ENCODE measurements at regions not wholly inside any gene's neighbourhood (a gene's known extent, or its start where the extent isn't known, plus 50 kb on each side); places are given as distances from the start of the nearest gene placed in this dataset.
"Not testable (repeated sequence)": the region's sequence is repeated elsewhere in the genome, so short reads cannot be mapped to it uniquely, and the experiment has no call there.

- peak; percentile 7 for DNase-seq (ENCODE audit: low read depth)
Measured at GRCh38 chrX:26597981-26598380, 382.0 kb downstream of the MAGEB5 start.

- DNase-seq (ENCODE audit: low read depth): no peak
Measured at GRCh38 chrX:26590849-26591248, 374.9 kb downstream of the MAGEB5 start.

GRCh38 chrX:26586570-26586969, 370.6 kb downstream of the MAGEB5 start:
- peak; percentile 13 for DNase-seq (ENCODE audit: low read depth)

GRCh38 chrX:26581091-26581490, 365.1 kb downstream of the MAGEB5 start:
- DNase-seq (ENCODE audit: low read depth): peak; percentile 1

GRCh38 chrX:26580021-26580420, 364.1 kb downstream of the MAGEB5 start:
- no peak for DNase-seq (ENCODE audit: low read depth)

GRCh38 chrX:26574234-26574633, 358.3 kb downstream of the MAGEB5 start:
- DNase-seq (ENCODE audit: low read depth): peak; percentile 2

- no peak for DNase-seq (ENCODE audit: low read depth)
Measured at GRCh38 chrX:26562156-26562555, 346.2 kb downstream of the MAGEB5 start.

- DNase-seq (ENCODE audit: low read depth): no peak
Measured at GRCh38 chrX:26559855-26560254, 343.9 kb downstream of the MAGEB5 start.

GRCh38 chrX:26558719-26559386, 342.9 kb downstream of the MAGEB5 start:
- DNase-seq (ENCODE audit: low read depth): no peak

GRCh38 chrX:26557691-26558321, 341.8 kb downstream of the MAGEB5 start:
- DNase-seq (ENCODE audit: low read depth): no peak

GRCh38 chrX:26525768-26526167, 309.8 kb downstream of the MAGEB5 start:
- DNase-seq (ENCODE audit: low read depth): not testable (repeated sequence)

- DNase-seq (ENCODE audit: low read depth): no peak
Measured at GRCh38 chrX:26522501-26522900, 306.5 kb downstream of the MAGEB5 start.

- DNase-seq (ENCODE audit: low read depth): no peak
Measured at GRCh38 chrX:26511589-26512363, 295.8 kb downstream of the MAGEB5 start.

GRCh38 chrX:26470941-26471340, 255.0 kb downstream of the MAGEB5 start:
- DNase-seq (ENCODE audit: low read depth): no peak

- no peak for DNase-seq (ENCODE audit: low read depth)
Measured at GRCh38 chrX:26466387-26466786, 250.4 kb downstream of the MAGEB5 start.

GRCh38 chrX:26445288-26445687, 229.3 kb downstream of the MAGEB5 start:
- no peak for DNase-seq (ENCODE audit: low read depth)

GRCh38 chrX:26444417-26444816, 228.4 kb downstream of the MAGEB5 start:
- DNase-seq (ENCODE audit: low read depth): not testable (repeated sequence)

GRCh38 chrX:26442340-26442739, 226.4 kb downstream of the MAGEB5 start:
- peak; percentile 27 for DNase-seq (ENCODE audit: low read depth)

- no peak for DNase-seq (ENCODE audit: low read depth)
Measured at GRCh38 chrX:26414534-26414933, 198.6 kb downstream of the MAGEB5 start.

GRCh38 chrX:26411045-26411444, 195.1 kb downstream of the MAGEB5 start:
- DNase-seq (ENCODE audit: low read depth): no peak

GRCh38 chrX:26409636-26410035, 193.7 kb downstream of the MAGEB5 start:
- no peak for DNase-seq (ENCODE audit: low read depth)

GRCh38 chrX:26387906-26388305, 171.9 kb downstream of the MAGEB5 start:
- peak; percentile 60 for DNase-seq (ENCODE audit: low read depth)
